ENCODE measurements at regions not wholly inside any gene's neighbourhood (a gene's known extent, or its start where the extent isn't known, plus 50 kb on each side); places are given as distances from the start of the nearest gene placed in this dataset.

DNA sequence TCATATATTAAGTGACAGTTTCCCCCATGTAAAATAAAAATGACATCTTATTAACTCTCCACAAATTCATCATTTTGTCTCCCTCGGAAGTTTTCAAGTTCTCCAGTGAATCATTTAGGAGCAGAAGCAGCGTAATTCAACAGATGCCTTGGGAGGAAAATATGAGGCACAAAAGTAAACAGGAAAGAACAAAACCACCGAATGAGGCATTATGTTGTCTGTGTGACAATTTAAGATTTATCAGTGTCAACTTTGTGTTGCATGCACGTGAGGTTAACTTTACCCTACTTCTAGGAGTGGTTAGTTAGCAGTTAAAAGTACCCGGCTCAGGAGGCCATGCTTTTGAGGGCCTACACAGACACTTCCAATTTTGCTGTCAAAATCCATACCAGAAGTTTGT lies 258.6 kb downstream of the IPO8 start:
- TF ChIP-seq POLR2A (IDR thresholded peaks at IDR 0.05; ENCODE audit: low read length): no peak
- TF ChIP-seq GATA1 (IDR thresholded peaks at IDR 0.05; ENCODE audit: low read depth, low read length): no peak
